HG02885 (cell line): ENCODE measurements at regions not wholly inside any gene's neighbourhood (a gene's known extent, or its start where the extent isn't known, plus 50 kb on each side); places are given as distances from the start of the nearest gene placed in this dataset.
"Not testable (repeated sequence)": the region's sequence is repeated elsewhere in the genome, so short reads cannot be mapped to it uniquely, and the experiment has no call there.

Source experiments
- ATAC-seq: cut with Tn5 transposase; IDR thresholded peaks from one replicate; pipeline ENCODE4 v1.9.1; 2021; ENCODE audit warnings: mild to moderate bottlenecking; ENCODE audit not compliant: unreplicated experiment, poor library complexity

DNA sequence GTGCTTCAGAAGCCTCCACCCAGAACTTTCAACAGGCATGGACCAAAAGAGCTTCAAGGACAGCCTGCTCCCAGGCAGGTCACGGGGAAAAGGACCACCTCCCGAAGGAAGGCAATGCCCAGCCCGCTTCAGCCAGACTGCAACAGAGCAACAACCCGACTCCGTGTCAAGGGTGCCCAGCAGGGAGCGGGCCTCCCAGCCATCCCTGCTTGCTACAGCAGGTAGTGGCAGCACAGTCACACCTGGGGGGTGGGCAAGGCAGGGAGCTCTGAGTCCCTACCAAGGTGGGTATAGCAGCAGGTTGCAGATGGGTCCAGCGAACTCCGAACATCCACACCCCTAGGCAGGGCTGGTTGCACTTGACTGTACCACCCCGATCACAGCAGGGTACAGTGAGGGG, 467.8 kb upstream of the PFKP start:
- ATAC-seq = no peak

DNA sequence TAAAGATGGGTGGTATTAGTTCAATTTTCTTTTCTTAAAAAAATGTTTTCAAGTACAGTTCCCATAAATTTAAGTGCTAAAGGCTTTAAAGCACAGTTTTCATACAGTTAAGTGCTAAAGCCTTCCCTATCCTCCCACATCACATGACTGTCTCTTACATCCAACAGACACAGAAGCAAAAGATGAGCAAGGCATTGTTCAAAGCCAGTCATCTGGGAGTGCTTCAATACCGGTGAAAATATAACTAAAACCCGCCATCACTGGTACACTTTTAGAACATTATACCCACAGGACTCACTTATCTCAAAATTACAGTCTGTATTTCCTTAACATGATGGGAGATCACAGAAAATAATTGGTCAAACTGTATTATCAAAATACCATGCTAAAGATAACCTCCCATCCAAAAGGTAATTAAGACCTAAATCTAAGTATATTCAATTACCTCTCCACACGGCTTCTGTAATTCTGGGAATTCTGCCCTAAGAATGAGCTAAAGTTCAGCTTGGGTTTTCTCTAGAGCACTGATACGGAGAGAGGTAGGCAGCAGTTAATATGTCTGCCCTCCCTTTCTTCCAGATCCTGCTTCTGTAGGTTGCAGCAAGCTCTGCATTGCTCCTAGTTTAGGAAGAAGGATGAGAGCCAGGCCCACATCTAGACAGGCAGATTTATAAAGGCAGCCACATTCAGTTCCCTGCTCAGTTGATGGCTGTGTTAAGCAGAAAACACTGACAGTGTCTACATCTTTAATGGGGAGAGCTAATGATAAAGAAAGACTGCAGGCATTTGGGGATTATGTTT, 474.8 kb upstream of the PFKP start:
- no peak for ATAC-seq

DNA sequence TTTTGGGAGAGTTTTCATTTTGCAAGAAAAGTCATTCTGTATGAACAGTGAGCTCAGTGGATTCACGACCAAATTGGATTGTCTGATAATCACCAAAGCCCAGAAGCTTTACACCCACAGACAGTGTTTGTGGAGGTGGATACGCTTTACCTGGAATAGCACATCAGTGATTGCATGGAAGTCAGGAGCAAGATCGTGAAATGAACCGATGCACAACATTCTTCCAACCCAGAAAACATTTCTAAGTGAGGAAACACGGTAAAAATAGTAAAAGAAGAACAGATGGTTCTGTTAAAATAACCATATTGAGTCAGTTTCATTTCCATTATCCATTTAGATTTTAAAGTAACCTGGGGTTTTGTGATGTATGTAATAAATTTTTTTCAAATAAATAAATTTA, 478.2 kb upstream of the PFKP start:
- no peak for ATAC-seq

DNA sequence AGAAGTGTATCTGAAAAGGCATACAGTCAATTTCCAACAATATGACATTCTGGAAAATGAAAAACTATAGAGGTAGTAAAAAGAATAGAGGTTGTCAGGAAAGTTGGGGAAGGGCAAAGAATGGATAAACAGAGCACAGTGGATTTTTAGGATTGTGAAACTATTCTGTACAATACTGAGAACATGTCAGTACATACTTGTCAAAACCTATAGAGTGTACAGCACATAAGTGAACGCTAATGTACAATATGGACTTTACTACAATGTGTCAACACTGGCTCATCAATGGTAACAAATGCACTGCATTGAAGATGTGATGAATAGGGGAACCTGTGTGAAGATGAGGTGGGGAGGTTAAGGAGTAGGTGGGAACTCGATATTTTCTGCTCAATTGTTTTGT, 483.0 kb upstream of the PFKP start:
- ATAC-seq = no peak

DNA sequence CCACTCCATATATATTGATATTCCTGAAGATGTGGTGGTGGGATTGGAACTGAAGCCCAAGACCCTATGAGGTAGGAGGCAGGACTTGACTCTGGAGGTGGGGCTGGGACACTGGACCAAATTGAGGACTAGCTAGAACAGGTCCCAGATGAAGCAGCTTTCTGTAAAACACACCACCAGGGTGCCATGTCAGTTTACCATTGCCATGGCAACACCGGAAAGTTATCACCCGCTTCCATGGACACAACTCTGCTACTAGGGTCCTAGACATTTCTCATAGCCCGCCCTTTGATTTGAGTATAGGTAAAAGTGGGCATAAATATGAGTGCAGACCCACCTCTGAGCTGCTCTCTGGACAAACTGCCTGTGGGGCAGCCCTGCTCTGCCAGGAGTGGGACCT, 490.5 kb upstream of the PFKP start:
- ATAC-seq = no peak

DNA sequence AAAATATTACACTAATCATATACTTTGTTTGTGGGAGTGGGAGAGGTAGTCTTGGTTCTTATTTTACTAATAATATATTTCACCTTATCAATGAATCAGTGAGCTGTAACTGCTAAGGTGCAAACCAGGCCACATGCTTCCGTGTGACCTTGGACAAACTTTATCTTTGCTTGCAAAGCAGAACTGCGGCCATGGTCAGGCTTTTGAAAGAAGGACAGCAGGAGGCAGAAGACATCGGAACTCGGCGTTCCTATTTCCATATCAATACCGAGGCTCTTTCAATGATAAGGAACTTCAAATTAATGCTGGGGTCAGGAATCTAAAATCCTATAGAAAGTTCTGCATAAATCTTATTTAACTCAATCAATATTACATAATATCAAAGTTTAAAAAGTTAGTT, 491.9 kb upstream of the PFKP start:
- ATAC-seq = no peak

DNA sequence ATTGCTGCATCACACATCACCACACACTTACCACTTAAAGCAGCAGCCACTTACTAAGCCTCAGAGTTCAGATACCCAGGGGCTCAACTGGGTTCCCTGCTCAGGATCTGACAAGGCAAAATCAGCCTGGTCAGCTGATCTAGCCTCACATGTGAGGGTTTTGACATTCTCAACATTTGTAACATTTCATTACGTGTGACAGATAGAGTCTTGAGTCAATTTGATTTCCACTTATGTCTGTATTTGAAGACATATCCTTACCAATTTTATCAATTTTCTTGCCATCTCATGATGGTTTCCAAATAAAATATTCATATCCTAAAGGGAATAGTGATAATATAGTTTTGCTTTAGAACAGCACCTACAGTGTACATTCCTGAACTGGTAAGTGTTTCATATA, 494.7 kb upstream of the PFKP start:
- no peak for ATAC-seq

DNA sequence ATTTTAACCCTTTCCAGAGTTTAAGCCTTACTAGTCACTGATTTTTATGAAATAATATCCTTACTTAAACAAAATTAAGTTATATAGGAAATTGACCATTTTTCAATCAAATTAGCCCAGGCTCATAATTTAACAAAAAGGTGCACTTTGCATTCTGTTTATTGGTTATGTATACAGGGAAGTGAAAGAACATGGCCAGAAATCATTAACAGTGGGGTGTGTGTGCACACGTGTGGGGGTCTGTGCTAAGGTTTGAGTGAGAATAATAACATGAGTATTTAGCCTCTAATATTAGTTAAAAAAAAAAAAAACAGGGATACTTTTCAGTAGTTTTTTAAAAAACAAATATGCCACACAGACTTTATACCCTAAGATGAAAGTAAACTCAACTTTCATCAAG, 510.5 kb upstream of the PFKP start:
- ATAC-seq = no peak

DNA sequence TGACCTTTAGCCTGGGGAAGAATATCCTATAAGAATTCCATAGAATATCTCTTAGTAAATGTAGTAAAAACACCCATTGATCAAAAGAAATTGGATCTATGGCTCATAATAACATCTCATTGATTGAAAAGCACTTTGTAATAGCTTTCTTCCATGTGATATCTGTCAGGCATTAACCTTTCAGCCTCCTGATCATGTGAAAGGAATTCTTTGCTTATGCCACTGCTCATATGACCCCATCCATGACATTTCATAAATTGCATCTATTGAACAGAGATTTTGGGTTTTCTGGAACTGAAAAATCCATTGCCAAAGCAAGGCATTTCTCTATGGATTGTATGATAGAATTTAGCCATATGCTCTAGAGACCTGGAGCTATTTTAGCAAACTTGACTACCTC, 519.3 kb upstream of the PFKP start:
- no peak for ATAC-seq

DNA sequence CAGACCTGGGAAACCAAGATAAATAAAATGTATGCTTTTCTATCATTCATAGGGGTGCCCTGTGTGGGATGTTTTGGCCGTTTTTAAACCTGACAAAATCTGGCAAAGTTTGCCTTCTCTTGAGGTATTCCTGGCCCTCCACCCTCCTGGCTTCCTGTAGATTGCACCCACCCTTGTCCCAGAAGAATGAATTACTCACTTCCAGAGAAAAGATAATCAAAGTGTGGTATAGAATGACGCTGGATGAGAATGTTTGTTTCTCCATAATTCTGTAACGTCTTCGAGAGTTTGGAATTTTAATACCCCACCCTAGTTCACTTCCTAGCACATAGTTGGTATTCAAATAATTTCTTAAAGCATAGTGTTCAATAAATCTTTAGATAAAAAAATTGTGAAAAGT, 519.7 kb upstream of the PFKP start:
- no peak for ATAC-seq

DNA sequence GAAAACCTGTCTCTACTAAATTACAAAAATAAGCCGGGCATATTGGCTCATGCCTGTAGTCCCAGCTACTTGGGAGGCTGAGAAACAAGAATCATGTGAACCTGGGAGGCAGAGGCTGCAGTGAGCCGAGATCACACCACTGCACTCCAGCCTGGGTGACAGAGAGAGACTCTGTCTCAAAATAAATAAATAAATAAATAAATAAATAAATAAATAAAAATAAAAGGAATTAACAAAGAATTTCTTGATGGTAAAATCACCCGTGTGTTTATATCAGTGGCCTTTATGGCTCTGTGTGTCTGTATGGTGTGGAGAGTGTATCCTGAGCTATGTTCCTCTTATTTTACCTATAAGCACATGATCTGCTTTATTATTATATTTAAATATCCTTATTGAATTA, 520.5 kb upstream of the PFKP start:
- ATAC-seq = not testable (repeated sequence)

DNA sequence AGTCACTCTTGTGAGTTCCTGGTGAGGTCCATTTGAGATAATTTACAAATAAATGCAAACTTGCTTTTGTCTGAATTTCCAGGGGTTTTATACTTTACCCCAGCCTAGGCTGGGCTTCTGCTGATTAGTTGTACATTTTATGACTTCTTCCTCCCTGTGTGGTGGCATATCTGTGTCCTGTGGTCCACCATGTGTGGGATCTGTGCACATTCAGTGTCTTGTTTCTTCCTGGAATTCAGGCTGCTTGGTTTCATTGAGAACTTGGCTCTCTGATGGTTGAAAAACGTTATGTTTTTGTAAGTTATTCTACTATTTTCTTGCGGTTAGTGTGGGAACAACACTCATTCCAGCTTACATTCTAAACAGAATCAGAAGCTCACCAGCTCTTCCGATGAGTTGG, 523.4 kb upstream of the PFKP start:
- ATAC-seq = no peak

DNA sequence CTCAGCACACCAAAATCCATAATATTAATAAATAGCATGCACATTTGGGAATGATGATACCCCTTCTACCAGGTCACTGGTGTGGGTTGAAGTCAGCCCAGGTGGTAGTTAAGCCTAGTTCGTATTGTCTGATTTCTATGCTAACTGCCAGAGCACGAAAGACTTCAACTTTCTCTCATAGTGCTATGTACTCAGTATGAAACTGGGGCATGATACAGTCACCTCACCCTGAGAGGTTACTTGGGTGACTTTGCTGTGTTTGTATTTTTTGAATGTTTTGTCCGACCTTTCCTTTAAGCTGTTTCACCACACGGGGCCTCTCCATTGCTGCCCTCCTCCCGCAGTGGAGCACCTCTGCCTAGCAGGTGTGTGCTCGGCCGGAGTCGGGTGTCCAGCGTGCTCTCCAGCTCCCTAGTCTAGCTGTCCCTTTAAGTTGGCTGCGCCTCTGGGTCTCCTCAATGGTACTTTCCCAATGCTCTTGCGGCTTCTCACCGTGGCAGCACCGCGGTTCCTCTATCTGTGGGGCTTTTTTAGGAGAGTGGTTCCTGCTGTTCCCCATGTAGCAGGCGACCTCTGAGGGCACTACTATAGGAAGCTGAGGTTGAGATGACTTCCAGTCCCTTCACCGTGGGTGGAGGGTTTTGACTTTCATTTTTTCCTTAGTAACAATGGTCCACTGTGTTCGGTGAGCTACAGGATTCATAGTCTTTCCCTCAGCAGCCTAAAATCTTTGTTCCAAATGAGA, 524.0 kb upstream of the PFKP start:
- no peak for ATAC-seq

DNA sequence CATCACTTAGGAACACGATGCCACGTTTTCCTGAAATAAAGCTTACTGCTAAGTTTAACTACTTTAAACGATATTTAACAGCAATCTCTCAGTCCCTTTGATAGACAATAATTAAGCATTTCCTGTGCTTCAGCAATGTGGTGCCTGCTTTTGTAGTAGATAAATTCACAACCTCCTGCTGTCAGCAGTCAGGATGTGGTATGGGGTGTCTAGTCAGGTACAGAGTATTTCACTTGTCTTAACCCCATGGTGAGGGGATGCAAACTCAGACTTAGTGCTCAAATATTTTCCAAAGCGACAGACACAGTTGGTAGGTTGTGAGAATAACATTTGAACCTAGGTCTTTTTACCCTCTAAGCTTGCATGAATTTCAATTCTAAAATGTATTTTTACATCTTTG, 526.2 kb upstream of the PFKP start:
- ATAC-seq = no peak

DNA sequence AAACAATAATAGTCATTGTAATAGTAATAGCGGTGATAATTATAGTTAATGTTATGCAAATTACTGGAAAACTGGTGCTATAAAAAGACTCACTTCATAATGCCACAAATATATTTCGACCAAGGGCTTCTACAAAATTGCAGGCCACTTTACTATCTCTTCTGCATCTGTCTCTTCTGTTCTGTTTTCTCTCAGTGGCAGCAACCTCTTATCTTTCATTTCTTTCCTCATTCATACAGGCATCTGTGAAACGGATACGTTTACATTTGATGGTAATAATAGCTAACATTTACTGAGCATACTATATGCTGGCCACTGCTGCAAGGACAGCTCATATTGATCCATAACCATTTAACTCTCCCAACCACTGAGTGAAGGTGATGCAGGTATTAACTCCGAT, 537.4 kb upstream of the PFKP start:
- ATAC-seq = no peak

DNA sequence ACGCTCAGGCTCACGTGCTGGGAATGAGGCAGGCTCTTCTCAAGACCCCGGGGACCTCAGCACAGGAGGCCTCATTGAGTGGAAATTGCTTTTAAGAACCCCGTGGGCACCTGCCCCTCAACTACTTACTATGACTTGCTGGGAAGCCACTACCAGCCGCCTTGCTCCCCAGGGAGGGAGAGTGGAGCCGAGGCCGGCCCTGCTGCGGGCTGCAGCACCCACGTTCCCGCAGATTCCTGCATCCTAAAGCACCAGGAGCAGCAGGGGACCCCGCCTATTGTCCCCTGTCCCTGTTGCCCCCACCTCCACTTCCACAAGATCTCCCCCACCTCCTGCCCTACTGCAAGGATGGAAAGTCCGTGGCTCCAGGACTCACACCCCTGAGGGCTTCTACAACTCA, 541.6 kb upstream of the PFKP start:
- no peak for ATAC-seq

DNA sequence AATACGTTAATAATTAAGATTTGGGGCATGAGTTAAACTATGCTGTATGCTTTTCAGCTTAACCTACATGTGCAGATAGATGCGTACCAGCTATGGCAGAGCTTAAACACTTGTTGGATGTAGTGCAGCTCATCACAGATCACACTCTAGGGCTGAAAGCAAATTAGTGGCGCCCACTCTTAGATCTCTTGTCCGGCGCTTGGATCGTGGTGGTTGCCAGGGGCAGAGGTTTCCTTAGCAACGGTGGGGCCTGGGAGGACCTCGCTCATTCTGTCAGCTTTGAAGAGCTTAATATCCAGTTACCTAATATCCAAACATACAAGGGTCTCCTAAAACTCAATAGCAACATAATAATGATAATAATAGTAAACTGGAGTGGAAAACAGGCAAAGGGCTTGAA, 548.2 kb upstream of the PFKP start:
- no peak for ATAC-seq

DNA sequence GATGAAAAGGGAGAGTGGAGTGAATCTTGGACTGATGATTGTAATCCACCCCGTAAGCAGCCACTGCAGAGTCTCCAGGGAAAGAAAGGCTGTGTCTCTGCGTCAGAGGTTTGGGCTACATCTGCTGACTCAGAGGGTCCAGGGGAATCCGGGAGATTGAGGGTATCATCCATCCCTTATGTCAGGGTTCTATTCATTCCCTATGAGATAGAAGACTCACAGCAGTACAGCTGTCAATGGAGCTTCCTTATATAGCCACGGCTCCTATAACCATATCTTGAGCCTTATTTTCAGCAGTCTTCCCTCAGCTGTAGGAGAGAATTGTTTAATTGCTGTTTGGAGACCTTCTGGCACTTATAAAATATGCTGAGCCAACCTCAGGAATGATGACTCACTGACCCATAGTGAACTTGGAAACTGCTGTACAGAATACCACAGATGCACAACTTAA, 558.2 kb upstream of the PFKP start:
- ATAC-seq = no peak

DNA sequence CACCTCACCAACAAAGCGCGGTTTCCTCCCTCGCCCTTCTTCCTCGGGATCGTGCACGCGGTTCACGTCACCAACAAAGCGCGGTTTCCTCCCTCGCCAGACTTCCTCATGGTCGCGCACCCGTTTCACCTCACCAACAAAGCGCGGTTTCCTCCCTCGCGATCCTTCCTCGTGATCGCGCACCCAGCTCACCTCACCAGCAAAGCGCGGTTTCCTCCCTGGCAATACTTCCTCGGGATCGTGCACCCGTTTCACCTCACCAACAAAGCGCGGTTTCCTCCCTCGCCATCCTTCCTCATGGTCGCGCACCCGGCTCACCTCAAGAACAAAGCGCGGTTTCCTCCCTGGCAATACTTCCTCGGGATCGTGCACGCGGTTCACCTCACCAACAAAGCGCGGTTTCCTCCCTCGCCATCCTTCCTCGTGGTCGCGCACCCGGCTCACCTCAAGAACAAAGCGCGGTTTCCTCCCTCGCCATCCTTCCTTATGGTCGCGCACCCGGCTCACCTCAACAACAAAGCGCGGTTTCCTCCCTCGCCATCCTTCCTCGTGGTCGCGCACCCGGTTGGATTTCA, 565.9 kb upstream of the PFKP start:
- ATAC-seq = not testable (repeated sequence)

DNA sequence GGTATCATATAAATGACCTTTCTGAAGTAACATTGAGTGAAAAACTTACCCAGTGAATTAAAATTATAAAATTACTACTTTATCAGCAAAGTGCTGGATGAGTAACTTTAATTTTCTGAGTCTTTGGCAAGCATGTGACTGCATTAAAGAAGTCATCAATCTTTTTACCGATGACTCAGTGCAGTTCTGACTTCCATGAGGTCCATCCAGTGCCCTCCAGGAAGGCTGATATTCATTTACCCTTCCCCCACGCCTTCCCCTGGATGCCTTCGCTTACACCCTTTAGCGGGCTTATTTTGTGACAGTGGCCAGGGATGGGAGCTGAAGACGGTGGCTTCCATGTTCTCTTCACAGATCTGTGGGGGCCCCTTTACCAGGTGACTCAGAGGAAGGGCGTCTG, 572.9 kb upstream of the PFKP start:
- no peak for ATAC-seq

DNA sequence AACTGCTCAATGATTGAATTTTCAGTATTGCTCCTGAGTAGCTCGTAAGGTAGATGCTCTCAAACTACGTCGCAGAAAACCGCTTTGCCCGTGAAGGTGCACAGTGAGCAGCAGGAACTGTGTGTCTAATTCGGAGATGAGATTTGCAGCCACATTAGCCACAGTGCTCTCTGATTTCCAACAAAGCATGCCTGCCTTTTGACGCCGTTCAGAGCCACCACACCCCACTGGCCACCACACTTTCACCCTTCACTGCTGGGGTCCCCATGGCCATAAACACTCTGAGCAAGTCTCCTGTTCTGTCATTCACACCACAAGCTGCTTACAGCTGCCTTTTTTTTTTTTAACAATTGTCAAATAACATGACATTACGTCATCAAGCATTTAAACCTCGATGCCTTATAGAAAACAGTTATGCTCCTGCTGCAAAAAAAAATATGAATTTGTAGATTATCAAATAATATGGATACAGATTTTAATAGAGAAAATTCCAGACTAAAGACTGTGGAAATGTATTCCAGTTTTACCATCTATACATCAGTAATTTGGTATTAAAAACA, 578.8 kb upstream of the PFKP start:
- ATAC-seq = no peak
